ENCODE measurements at regions not wholly inside any gene's neighbourhood (a gene's known extent, or its start where the extent isn't known, plus 50 kb on each side); places are given as distances from the start of the nearest gene placed in this dataset.
"Not testable (repeated sequence)": the region's sequence is repeated elsewhere in the genome, so short reads cannot be mapped to it uniquely, and the experiment has no call there.

GRCh38 chr11:90613037-90613436, 390.2 kb upstream of the CHORDC1 start:
- H3K27ac ChIP-seq, H3K4me3 ChIP-seq: not testable (repeated sequence)

GRCh38 chr11:90606721-90607120, 383.9 kb upstream of the CHORDC1 start:
- no peak overlapping the region for H3K4me3 ChIP-seq
- H3K27ac ChIP-seq, result no peak overlapping the region

- no peak overlapping the region for H3K4me3 ChIP-seq
- no peak overlapping the region for H3K27ac ChIP-seq
Measured at GRCh38 chr11:90601261-90601660, 378.4 kb upstream of the CHORDC1 start.

- Histone ChIP-seq H3K27ac (no peak overlapping the region), H3K4me3 (no peak overlapping the region)
Measured at GRCh38 chr11:90594658-90595057, 371.8 kb upstream of the CHORDC1 start.

- Histone ChIP-seq H3K4me3 (no peak overlapping the region), H3K27ac (no peak overlapping the region)
Measured at GRCh38 chr11:90593099-90593498, 370.2 kb upstream of the CHORDC1 start.

GRCh38 chr11:90590286-90590685, 367.4 kb upstream of the CHORDC1 start:
- Histone ChIP-seq H3K27ac (no peak overlapping the region), H3K4me3 (no peak overlapping the region)

- Histone ChIP-seq H3K4me3 (no peak overlapping the region), H3K27ac (no peak overlapping the region)
Measured at GRCh38 chr11:90589735-90590134, 366.9 kb upstream of the CHORDC1 start.

- Histone ChIP-seq H3K27ac (no peak overlapping the region), H3K4me3 (no peak overlapping the region)
Measured at GRCh38 chr11:90587896-90588295, 365.0 kb upstream of the CHORDC1 start.

- H3K27ac ChIP-seq, result no peak overlapping the region
- H3K4me3 ChIP-seq, result no peak overlapping the region
Measured at GRCh38 chr11:90585491-90585890, 362.6 kb upstream of the CHORDC1 start.

- H3K4me3 ChIP-seq, H3K27ac ChIP-seq: not testable (repeated sequence)
Measured at GRCh38 chr11:90582999-90583398, 360.1 kb upstream of the CHORDC1 start.

- H3K27ac ChIP-seq, result no peak overlapping the region
- no peak overlapping the region for H3K4me3 ChIP-seq
Measured at GRCh38 chr11:90564531-90564930, 341.7 kb upstream of the CHORDC1 start.

GRCh38 chr11:90558328-90558865, 335.5 kb upstream of the CHORDC1 start:
- H3K4me3 ChIP-seq, result no peak overlapping the region
- H3K27ac ChIP-seq, result no peak overlapping the region

GRCh38 chr11:90556606-90557005, 333.8 kb upstream of the CHORDC1 start:
- no peak overlapping the region for H3K4me3 ChIP-seq
- no peak overlapping the region for H3K27ac ChIP-seq

GRCh38 chr11:90556026-90556425, 333.2 kb upstream of the CHORDC1 start:
- no peak overlapping the region for H3K27ac ChIP-seq
- H3K4me3 ChIP-seq, result no peak overlapping the region

- no peak overlapping the region for H3K4me3 ChIP-seq
- H3K27ac ChIP-seq, result no peak overlapping the region
Measured at GRCh38 chr11:90555477-90555876, 332.6 kb upstream of the CHORDC1 start.

GRCh38 chr11:90542092-90542491, 319.2 kb upstream of the CHORDC1 start:
- Histone ChIP-seq H3K27ac (no peak overlapping the region), H3K4me3 (no peak overlapping the region)

- no peak overlapping the region for H3K27ac ChIP-seq
Measured at GRCh38 chr11:90536301-90536700, 313.5 kb upstream of the CHORDC1 start.

GRCh38 chr11:90532125-90532524, 309.3 kb upstream of the CHORDC1 start:
- Histone ChIP-seq H3K27ac (no peak overlapping the region), H3K4me3 (no peak overlapping the region)

More at GRCh38 chr11:90536301-90536700, 313.5 kb upstream of the CHORDC1 start:
- no peak overlapping the region for H3K4me3 ChIP-seq

- Histone ChIP-seq H3K27ac (no peak overlapping the region), H3K4me3 (no peak overlapping the region)
Measured at GRCh38 chr11:90531001-90531400, 308.2 kb upstream of the CHORDC1 start.

GRCh38 chr11:90525962-90526361, 303.1 kb upstream of the CHORDC1 start:
- Histone ChIP-seq H3K27ac (no peak overlapping the region), H3K4me3 (no peak overlapping the region)

- Histone ChIP-seq H3K27ac (no peak overlapping the region), H3K4me3 (no peak overlapping the region)
Measured at GRCh38 chr11:90512846-90513245, 290.0 kb upstream of the CHORDC1 start.

GRCh38 chr11:90510839-90511238, 288.0 kb upstream of the CHORDC1 start:
- H3K27ac ChIP-seq, result no peak overlapping the region

More at GRCh38 chr11:90510839-90511238, 288.0 kb upstream of the CHORDC1 start:
- no peak overlapping the region for H3K4me3 ChIP-seq

Data from skin epidermis (tissue), 12 donors.